Colonic mucosa (tissue), 4 donors: ENCODE measurements at regions not wholly inside any gene's neighbourhood (a gene's known extent, or its start where the extent isn't known, plus 50 kb on each side); places are given as distances from the start of the nearest gene placed in this dataset.
"Not testable (repeated sequence)": the region's sequence is repeated elsewhere in the genome, so short reads cannot be mapped to it uniquely, and the experiment has no call there.

Experiments used
- DNase-seq: peaks from one replicate; pipeline ENCODE4 v3.0.0-alpha.2; 2020
- H3K27ac ChIP-seq: fragments of 200-600 bp; one replicate; pipeline ENCODE4 v1.8.0; 2021
- H3K27me3 ChIP-seq: fragments of 200-600 bp; one replicate; pipeline ENCODE4 v1.8.0; 2021
- H3K36me3 ChIP-seq: fragments of 200-600 bp; one replicate; pipeline ENCODE4 v1.8.0; 2021
- H3K4me1 ChIP-seq: fragments of 200-600 bp; one replicate; pipeline ENCODE4 v1.8.0; 2021; ENCODE audit warnings: mild to moderate bottlenecking
- H3K4me3 ChIP-seq: fragments of 200-600 bp; one replicate; pipeline ENCODE4 v1.8.0; 2021
- H3K9ac ChIP-seq, 2 donors: one replicate each; pipeline ENCODE4 v1.7.0; 2013; ENCODE audit warnings: control low read depth in 2 of 2, low read depth in 2 of 2, low read length in 2 of 2
- H3K9me3 ChIP-seq: fragments of 200-600 bp; one replicate; pipeline ENCODE4 v1.8.0; 2021
- CTCF ChIP-seq: fragments of 200-600 bp; IDR thresholded peaks from one replicate; pipeline ENCODE4 v1.8.0; 2022; ENCODE audit warnings: antibody characterized with exemption, mild to moderate bottlenecking
- intact Hi-C: fragments of 100-400 bp; cut with DNase I; formaldehyde crosslinking; loops from one replicate; pipeline ENCODE4 v1.14.1; 2022
- donor health status: healthy.
- donor health status: DM: no; HTN: no; CAD: no.
- donor health status: DM: no; HTN: no; CAD: no.

DNA sequence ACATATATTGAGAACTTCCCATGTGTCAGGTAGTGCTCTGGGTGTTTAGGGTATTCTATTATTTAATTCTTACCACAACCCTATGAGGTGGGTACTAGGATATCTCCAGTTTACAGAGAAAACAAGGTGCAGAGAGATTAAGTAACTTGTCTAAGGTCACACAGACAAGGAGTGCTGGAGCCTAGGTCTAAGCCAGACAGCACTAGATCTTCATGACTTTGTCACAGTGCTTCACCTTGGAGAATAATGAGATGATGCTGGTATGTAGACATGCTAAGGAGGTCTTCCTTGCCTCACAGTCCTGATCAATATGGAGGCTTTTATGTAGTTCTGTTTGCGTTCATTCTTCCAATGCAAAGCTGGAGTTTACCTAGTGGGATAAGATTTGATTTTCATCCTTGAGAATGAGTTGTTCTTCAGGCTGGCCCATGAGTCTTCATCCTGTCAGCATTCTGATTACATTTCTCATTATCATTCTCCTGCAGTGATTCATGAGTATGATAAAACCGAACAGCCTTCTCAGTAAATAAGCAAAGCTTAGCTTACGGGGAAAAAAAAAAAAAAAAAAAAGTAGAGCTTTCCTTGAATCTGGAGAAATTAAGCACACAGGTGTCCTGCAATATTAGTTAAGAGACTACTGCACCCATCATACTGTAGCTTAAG, 176.3 kb downstream of the C9orf152 start:
- DNase-seq: no peak
- intact Hi-C loops: no loop called here
- Histone ChIP-seq H3K27me3 (no peaks in the 10 kb centered on the region), H3K36me3 (no peaks in the 10 kb centered on the region), H3K27ac (no peak overlapping the region), H3K9me3 (no peaks in the 10 kb centered on the region), H3K4me1 (no peaks in the 10 kb centered on the region), H3K9ac (no peak overlapping the region), H3K4me3 (no peak overlapping the region)
- no peak for TF ChIP-seq CTCF

GRCh38 chr9:110032532-110032931, 175.4 kb downstream of the C9orf152 start:
- H3K9ac ChIP-seq, DNase-seq, H3K36me3 ChIP-seq, H3K4me1 ChIP-seq, H3K27me3 ChIP-seq, H3K27ac ChIP-seq, H3K4me3 ChIP-seq, intact Hi-C loops, H3K9me3 ChIP-seq: not testable (repeated sequence)

DNA sequence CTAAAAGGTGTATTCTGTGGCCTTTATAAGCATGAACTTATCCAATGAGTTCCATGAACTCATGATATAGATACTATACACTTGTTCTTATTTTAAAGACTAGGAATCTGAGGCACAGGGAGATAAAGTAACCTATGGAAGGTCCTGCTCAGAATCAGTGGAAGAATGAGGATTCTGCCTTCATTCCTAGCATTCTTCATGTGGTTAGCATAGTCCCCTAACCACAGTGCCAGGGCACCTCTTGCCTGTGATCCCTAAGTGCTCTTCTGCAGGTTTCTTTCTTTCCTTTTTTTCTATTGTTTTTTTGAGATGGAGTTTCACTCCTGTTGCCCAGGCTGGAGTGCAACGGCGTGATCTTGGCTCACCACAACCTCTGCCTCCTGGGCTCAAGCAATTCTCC, 174.1 kb downstream of the C9orf152 start:
- no peak overlapping the region for H3K4me3 ChIP-seq
- intact Hi-C loops: no loop called here
- no peaks in the 10 kb centered on the region for H3K36me3 ChIP-seq
- no peak for DNase-seq
- TF ChIP-seq CTCF: no peak
- H3K27ac ChIP-seq: no peak overlapping the region
- no peaks in the 10 kb centered on the region for H3K9me3 ChIP-seq
- H3K27me3 ChIP-seq: no peaks in the 10 kb centered on the region
- H3K4me1 ChIP-seq: no peaks in the 10 kb centered on the region
- no peak overlapping the region for H3K9ac ChIP-seq

DNA sequence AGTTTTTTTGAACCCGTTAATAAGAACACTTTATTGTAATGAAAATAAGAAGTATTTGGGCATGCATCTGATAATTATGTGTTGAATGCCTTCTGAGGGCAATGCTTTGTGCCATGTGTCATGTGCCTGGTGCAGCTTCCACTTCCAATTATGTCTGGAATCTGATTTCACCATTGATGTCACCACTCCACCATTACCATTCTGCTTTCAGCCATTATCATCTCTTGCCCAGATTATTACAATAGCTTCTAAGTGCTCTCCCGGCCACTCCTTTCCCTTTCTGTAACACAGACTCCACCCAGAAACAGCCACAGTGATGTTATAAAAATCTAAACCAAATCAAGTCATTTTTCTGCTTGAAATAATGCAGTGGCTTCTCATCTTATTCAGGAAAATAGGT, 171.7 kb downstream of the C9orf152 start:
- intact Hi-C loops: no loop called here
- no peak overlapping the region for H3K4me3 ChIP-seq
- H3K27ac ChIP-seq: no peak overlapping the region
- no peak overlapping the region for H3K9ac ChIP-seq
- TF ChIP-seq CTCF: no peak
- no peaks in the 10 kb centered on the region for H3K9me3 ChIP-seq
- H3K4me1 ChIP-seq: no peaks in the 10 kb centered on the region
- H3K36me3 ChIP-seq: no peaks in the 10 kb centered on the region
- DNase-seq: no peak
- H3K27me3 ChIP-seq: no peaks in the 10 kb centered on the region

GRCh38 chr9:110040788-110041187, 167.2 kb downstream of the C9orf152 start:
- Histone ChIP-seq H3K27ac (no peak overlapping the region), H3K36me3 (no peaks in the 10 kb centered on the region), H3K9me3 (no peaks in the 10 kb centered on the region), H3K27me3 (no peaks in the 10 kb centered on the region), H3K4me3 (no peak overlapping the region), H3K4me1 (no peaks in the 10 kb centered on the region), H3K9ac (no peak overlapping the region)
- DNase-seq: no peak
- intact Hi-C loops: no loop called here
- TF ChIP-seq CTCF: no peak

GRCh38 chr9:110041452-110041851, 166.5 kb downstream of the C9orf152 start:
- H3K4me1 ChIP-seq: no peaks in the 10 kb centered on the region
- intact Hi-C loops: no loop called here
- no peak overlapping the region for H3K9ac ChIP-seq
- no peak for DNase-seq
- H3K27me3 ChIP-seq: no peaks in the 10 kb centered on the region
- no peak overlapping the region for H3K27ac ChIP-seq
- no peaks in the 10 kb centered on the region for H3K36me3 ChIP-seq
- no peaks in the 10 kb centered on the region for H3K9me3 ChIP-seq
- TF ChIP-seq CTCF: no peak
- H3K4me3 ChIP-seq: no peak overlapping the region
